Neural progenitor cell (in vitro differentiated cells): ENCODE measurements at regions not wholly inside any gene's neighbourhood (a gene's known extent, or its start where the extent isn't known, plus 50 kb on each side); places are given as distances from the start of the nearest gene placed in this dataset.

Experiments used
- DNase-seq: peaks from one replicate; pipeline ENCODE4 v3.0.0-alpha.2; 2016; ENCODE audit warnings: low spot score
- H2AFZ ChIP-seq: fragments of 200-600 bp; sonication (generic); replicated peaks from 2 replicates; pipeline ENCODE4 v1.6.1; 2016; ENCODE audit warnings: antibody characterized with exemption
- H3F3A ChIP-seq: fragments of 200-600 bp; sonication (generic); 2 replicates; pipeline ENCODE4 v1.6.1; 2016; ENCODE audit warnings: antibody characterized with exemption, low read depth
- H3K27ac ChIP-seq: fragments of 200-600 bp; sonication (generic); 2 replicates; pipeline ENCODE4 v1.5.1; 2016; ENCODE audit warnings: mild to moderate bottlenecking
- H3K27me3 ChIP-seq: fragments of 200-600 bp; sonication (generic); 2 replicates; pipeline ENCODE4 v1.6.1; 2016; ENCODE audit warnings: mild to moderate bottlenecking, moderate library complexity
- H3K36me3 ChIP-seq: fragments of 200-600 bp; sonication (generic); 2 replicates; pipeline ENCODE4 v1.5.1; 2016
- H3K4me1 ChIP-seq: fragments of 200-600 bp; sonication (generic); 2 replicates; pipeline ENCODE4 v1.6.1; 2016; ENCODE audit warnings: mixed run types
- H3K4me2 ChIP-seq: fragments of 200-600 bp; sonication (generic); 2 replicates; pipeline ENCODE4 v1.6.1; 2016
- H3K4me3 ChIP-seq: fragments of 200-600 bp; sonication (generic); 2 replicates; pipeline ENCODE4 v1.5.1; 2016
- H3K79me2 ChIP-seq: fragments of 200-600 bp; sonication (generic); 2 replicates; pipeline ENCODE4 v1.6.1; 2016; ENCODE audit warnings: low read depth
- H3K9ac ChIP-seq: fragments of 200-600 bp; sonication (generic); 2 replicates; pipeline ENCODE4 v1.6.1; 2016
- H3K9me3 ChIP-seq: fragments of 200-600 bp; sonication (generic); 2 replicates; pipeline ENCODE4 v1.5.1; 2016; ENCODE audit warnings: low read depth
- H4K20me1 ChIP-seq: fragments of 200-600 bp; sonication (generic); 2 replicates; pipeline ENCODE4 v1.6.1; 2016; ENCODE audit warnings: low read depth
- H3K27ac Mint-ChIP-seq: 3 replicates; pipeline ENCODE4 v1.8.0; 2021; ENCODE audit warnings: mixed read lengths
- H3K27me3 Mint-ChIP-seq: 2 replicates; pipeline ENCODE4 v1.8.0; 2022; ENCODE audit warnings: low read depth, mild to moderate bottlenecking, inconsistent platforms, moderate library complexity, mixed read lengths; ENCODE audit not compliant: insufficient read depth
- H3K36me3 Mint-ChIP-seq: 3 replicates; pipeline ENCODE4 v1.8.0; 2021; ENCODE audit warnings: mixed read lengths
- H3K4me1 Mint-ChIP-seq: 3 replicates; pipeline ENCODE4 v1.8.0; 2021; ENCODE audit warnings: mixed read lengths
- H3K4me3 Mint-ChIP-seq: 3 replicates; pipeline ENCODE4 v1.8.0; 2021; ENCODE audit warnings: mild to moderate bottlenecking, moderate library complexity, mixed read lengths
- H3K9me3 Mint-ChIP-seq: 3 replicates; pipeline ENCODE4 v1.8.0; 2020; ENCODE audit warnings: mixed read lengths
- CTCF ChIP-seq: fragments of 200-600 bp; sonication (generic); IDR thresholded peaks from 2 replicates; pipeline ENCODE4 v1.5.1; 2017; ENCODE audit warnings: antibody characterized with exemption, mild to moderate bottlenecking
- EZH2 ChIP-seq: fragments of 200-600 bp; sonication (generic); IDR thresholded peaks from 2 replicates; pipeline ENCODE4 v1.6.1; 2017; ENCODE audit warnings: antibody characterized with exemption, mild to moderate bottlenecking, moderate library complexity
- EZH2phosphoT487 ChIP-seq: fragments of 200-600 bp; sonication (generic); IDR thresholded peaks from 2 replicates; pipeline ENCODE4 v1.6.1; 2017; ENCODE audit warnings: antibody characterized with exemption

- H3K36me3 ChIP-seq = no peaks in the 10 kb centered on the region
- no peak for DNase-seq
- no peak overlapping the region for H3K27ac ChIP-seq
- H3K4me2 ChIP-seq = no peak overlapping the region
- TF ChIP-seq EZH2phosphoT487 (no peak), CTCF (no peak), EZH2 (no peak)
- H3K9me3 ChIP-seq = no peaks in the 10 kb centered on the region
- H3K4me1 ChIP-seq = peaks cover 30% of the 10 kb centered on the region
- no peaks in the 10 kb centered on the region for H4K20me1 ChIP-seq
- H3K27me3 ChIP-seq = no peaks in the 10 kb centered on the region
- no peak overlapping the region for H3K4me3 Mint-ChIP-seq
- H3K4me3 ChIP-seq = no peak overlapping the region
- no peak overlapping the region for H2AFZ ChIP-seq
- no peaks in the 10 kb centered on the region for H3K36me3 Mint-ChIP-seq
- H3K4me1 Mint-ChIP-seq = peaks cover 48% of the 10 kb centered on the region
- H3K79me2 ChIP-seq = no peaks in the 10 kb centered on the region
- no peak overlapping the region for H3K9ac ChIP-seq
- H3K27ac Mint-ChIP-seq = no peak overlapping the region
- peaks cover 11% of the 10 kb centered on the region for H3K27me3 Mint-ChIP-seq
- peaks cover 1% of the 10 kb centered on the region for H3F3A ChIP-seq
- H3K9me3 Mint-ChIP-seq = peaks cover 2% of the 10 kb centered on the region
These were observed 119.7 kb downstream of the IRS2 start for GRCh38 chr13:109666656-109667055.

- Histone ChIP-seq H3K79me2 (no peaks in the 10 kb centered on the region), H3K36me3 (no peaks in the 10 kb centered on the region), H3F3A (no peaks in the 10 kb centered on the region), H3K9ac (no peak overlapping the region), H2AFZ (no peak overlapping the region), H3K4me3 (no peak overlapping the region), H3K4me1 (peaks cover 29% of the 10 kb centered on the region), H4K20me1 (no peaks in the 10 kb centered on the region), H3K27me3 (no peaks in the 10 kb centered on the region), H3K9me3 (no peaks in the 10 kb centered on the region), H3K27ac (no peak overlapping the region), H3K4me2 (no peak overlapping the region)
- H3K9me3 Mint-ChIP-seq = peaks cover 7% of the 10 kb centered on the region
- TF ChIP-seq EZH2phosphoT487 = no peak
- no peak for TF ChIP-seq EZH2
- TF ChIP-seq CTCF = no peak
- H3K36me3 Mint-ChIP-seq = no peaks in the 10 kb centered on the region
- DNase-seq = no peak
- no peak overlapping the region for H3K4me3 Mint-ChIP-seq
- H3K27me3 Mint-ChIP-seq = peaks cover 11% of the 10 kb centered on the region
- peak overlapping the region; percentile 53 for H3K27ac Mint-ChIP-seq
- H3K4me1 Mint-ChIP-seq = peaks cover 47% of the 10 kb centered on the region
These were observed 120.6 kb downstream of the IRS2 start for GRCh38 chr13:109665781-109666249.

GRCh38 chr13:109665240-109665639 lies 121.1 kb downstream of the IRS2 start:
- Mint-ChIP-seq H3K4me3 (no peak overlapping the region), H3K27ac (peak overlapping the region; percentile 53), H3K9me3 (peaks cover 8% of the 10 kb centered on the region), H3K4me1 (peaks cover 46% of the 10 kb centered on the region), H3K36me3 (no peaks in the 10 kb centered on the region), H3K27me3 (peaks cover 11% of the 10 kb centered on the region)
- Histone ChIP-seq H3K79me2 (no peaks in the 10 kb centered on the region), H3K9me3 (no peaks in the 10 kb centered on the region), H3K4me1 (peaks cover 29% of the 10 kb centered on the region), H3K27me3 (no peaks in the 10 kb centered on the region), H3F3A (no peaks in the 10 kb centered on the region), H3K36me3 (no peaks in the 10 kb centered on the region), H3K9ac (no peak overlapping the region), H2AFZ (no peak overlapping the region), H3K4me3 (no peak overlapping the region), H3K27ac (no peak overlapping the region), H4K20me1 (no peaks in the 10 kb centered on the region), H3K4me2 (no peak overlapping the region)
- DNase-seq = no peak
- TF ChIP-seq CTCF (no peak), EZH2 (no peak), EZH2phosphoT487 (no peak)

GRCh38 chr13:109657395-109657794 lies 129.0 kb downstream of the IRS2 start:
- no peak for DNase-seq
- Mint-ChIP-seq H3K27ac (no peak overlapping the region), H3K9me3 (peaks cover 8% of the 10 kb centered on the region), H3K36me3 (no peaks in the 10 kb centered on the region), H3K27me3 (peaks cover 5% of the 10 kb centered on the region), H3K4me3 (no peak overlapping the region), H3K4me1 (no peaks in the 10 kb centered on the region)
- Histone ChIP-seq H3K4me1 (no peaks in the 10 kb centered on the region), H3K27ac (no peak overlapping the region), H3K27me3 (no peaks in the 10 kb centered on the region), H3K36me3 (no peaks in the 10 kb centered on the region), H4K20me1 (no peaks in the 10 kb centered on the region), H2AFZ (no peak overlapping the region), H3F3A (no peaks in the 10 kb centered on the region), H3K4me3 (no peak overlapping the region), H3K79me2 (no peaks in the 10 kb centered on the region), H3K9ac (no peak overlapping the region), H3K9me3 (no peaks in the 10 kb centered on the region), H3K4me2 (no peak overlapping the region)
- TF ChIP-seq EZH2 = no peak
- TF ChIP-seq CTCF = no peak
- TF ChIP-seq EZH2phosphoT487 = no peak
